Peyer's patch (tissue), 4 donors: ENCODE measurements at regions not wholly inside any gene's neighbourhood (a gene's known extent, or its start where the extent isn't known, plus 50 kb on each side); places are given as distances from the start of the nearest gene placed in this dataset.

Experiments used
- DNase-seq, 3 donors: peaks; one replicate each; pipeline ENCODE4 v3.0.0-alpha.2; 2017 to 2019
- H3K27ac ChIP-seq, 4 donors: fragments of 200-600 bp; sonication (generic); one replicate each; pipeline ENCODE4 v1.5.1; 2016 to 2019
- H3K27me3 ChIP-seq, 2 donors: fragments of 200-600 bp; sonication (generic); one replicate each; pipeline ENCODE4 v1.5.1; 2019
- H3K36me3 ChIP-seq, 3 donors: fragments of 200-600 bp; sonication (generic); one replicate each; pipeline ENCODE4 v1.5.1; 2016 to 2019
- H3K4me1 ChIP-seq, 4 donors: fragments of 200-600 bp; sonication (generic); one replicate each; pipeline ENCODE4 v1.5.1; 2016 to 2019
- H3K4me3 ChIP-seq, 4 donors: fragments of 200-600 bp; sonication (generic); 1 replicate in 3 of 4; 2 replicates in 1 of 4; pipeline ENCODE4 v1.5.1; 2016 to 2019; ENCODE audit warnings: mild to moderate bottlenecking in 1 of 4
- H3K9me3 ChIP-seq, 4 donors: fragments of 200-600 bp; sonication (generic); one replicate each; pipeline ENCODE4 v1.5.1; 2016 to 2019; ENCODE audit warnings: mild to moderate bottlenecking in 1 of 4
- CTCF ChIP-seq, 6 experiments: fragments of 450-650 bp in 4 of 6; fragments of 200-600 bp in 2 of 6; sonication (generic) in 1 of 6; IDR thresholded peaks; one replicate each; pipeline ENCODE4 v1.5.1; 2017 to 2019; ENCODE audit warnings: antibody characterized with exemption in 6 of 6, mild to moderate bottlenecking in 3 of 6, moderate library complexity in 1 of 6
- POLR2A ChIP-seq, 2 donors: fragments of 450-650 bp; IDR thresholded peaks; one replicate each; pipeline ENCODE4 v1.5.1; 2017; ENCODE audit warnings: antibody characterized with exemption in 2 of 2, mild to moderate bottlenecking in 2 of 2, moderate library complexity in 2 of 2

DNA sequence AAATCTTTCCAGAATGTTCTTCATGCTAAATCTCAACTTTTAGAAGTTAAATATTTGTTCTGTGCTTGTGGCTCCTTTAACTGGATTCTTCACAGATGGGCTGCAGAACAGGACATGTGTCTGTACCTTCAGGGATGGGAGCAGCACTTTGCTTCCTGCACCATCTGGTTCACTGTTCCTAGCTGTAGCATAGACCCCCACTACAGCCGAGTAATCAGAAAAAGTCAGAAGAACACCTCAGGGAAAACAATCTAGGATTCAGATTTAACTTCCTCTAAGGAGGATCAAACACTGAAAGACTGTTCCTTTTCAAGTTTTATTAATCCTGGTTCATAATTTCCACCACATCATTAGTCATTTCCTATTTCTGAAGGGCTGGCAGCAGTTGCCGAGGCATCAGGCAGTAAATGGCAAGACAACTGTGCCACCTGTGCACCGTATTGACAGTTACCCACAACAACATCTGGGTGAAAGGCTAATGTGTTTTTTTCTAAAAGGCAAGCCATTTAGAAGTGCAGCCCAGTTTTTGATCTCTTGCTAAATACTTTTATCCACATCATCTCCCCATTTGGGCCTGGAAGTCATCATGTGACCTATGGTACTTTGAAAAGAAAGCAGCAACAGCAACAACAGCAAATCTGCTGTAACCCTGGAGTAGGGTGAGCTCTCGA is 212.8 kb upstream of the BMP4 start:
- H3K36me3 ChIP-seq = no peaks in the 10 kb centered on the region
- no peak overlapping the region for H3K4me3 ChIP-seq
- TF ChIP-seq CTCF (IDR thresholded peaks at IDR 0.05) (no peak), POLR2A (IDR thresholded peaks at IDR 0.05) (no peak)
- no peaks in the 10 kb centered on the region for H3K27me3 ChIP-seq
- H3K9me3 ChIP-seq = no peaks in the 10 kb centered on the region
- DNase-seq = no peak
- no peak overlapping the region for H3K27ac ChIP-seq
- no peaks in the 10 kb centered on the region for H3K4me1 ChIP-seq

DNA sequence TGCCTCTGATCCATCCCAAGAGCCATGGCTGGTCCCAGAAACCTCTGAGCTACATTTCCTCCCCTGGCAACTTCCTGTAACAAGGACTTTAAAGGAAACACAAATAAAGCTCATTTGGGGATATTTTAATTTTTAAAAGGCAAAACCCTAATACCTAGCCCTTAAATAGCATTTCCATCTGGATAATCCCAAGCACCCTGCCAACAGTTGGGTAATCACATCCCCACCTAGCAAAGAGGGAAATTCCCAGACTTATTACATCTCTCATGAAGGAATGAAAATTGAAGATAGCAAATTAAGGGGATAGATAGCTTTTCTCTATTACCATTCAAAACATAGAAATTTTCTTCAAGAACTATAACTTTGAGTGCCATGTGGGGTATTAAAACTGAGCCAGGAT is 213.7 kb upstream of the BMP4 start:
- no peaks in the 10 kb centered on the region for H3K9me3 ChIP-seq
- H3K4me3 ChIP-seq = no peak overlapping the region
- H3K4me1 ChIP-seq = no peaks in the 10 kb centered on the region
- DNase-seq = no peak
- TF ChIP-seq CTCF (IDR thresholded peaks at IDR 0.05) (no peak), POLR2A (IDR thresholded peaks at IDR 0.05) (no peak)
- no peak overlapping the region for H3K27ac ChIP-seq
- H3K36me3 ChIP-seq = no peaks in the 10 kb centered on the region
- no peaks in the 10 kb centered on the region for H3K27me3 ChIP-seq

DNA sequence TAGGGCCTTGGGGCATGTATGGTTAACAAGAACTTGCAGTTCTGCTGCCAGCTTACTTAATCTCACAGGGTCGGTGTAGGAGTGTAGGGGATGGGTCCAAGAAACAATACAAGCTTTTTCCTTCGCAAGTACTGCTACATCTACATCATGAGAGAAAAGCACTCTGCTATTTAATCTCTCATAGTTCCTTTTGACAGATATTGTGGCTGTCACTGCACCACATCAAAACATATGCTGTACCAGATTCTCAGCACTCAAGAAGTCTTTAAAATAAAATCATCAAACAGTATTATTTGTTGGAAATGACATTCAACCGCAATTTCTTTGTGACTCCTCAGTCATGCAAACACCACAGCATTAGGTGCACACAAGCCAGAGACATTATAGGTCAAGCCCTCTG is 215.5 kb upstream of the BMP4 start:
- no peak for TF ChIP-seq CTCF (IDR thresholded peaks at IDR 0.05)
- TF ChIP-seq POLR2A (IDR thresholded peaks at IDR 0.05) = no peak
- Histone ChIP-seq H3K27me3 (no peaks in the 10 kb centered on the region), H3K9me3 (no peaks in the 10 kb centered on the region), H3K4me3 (no peak overlapping the region), H3K36me3 (no peaks in the 10 kb centered on the region), H3K4me1 (no peaks in the 10 kb centered on the region), H3K27ac (no peak overlapping the region)
- no peak for DNase-seq

DNA sequence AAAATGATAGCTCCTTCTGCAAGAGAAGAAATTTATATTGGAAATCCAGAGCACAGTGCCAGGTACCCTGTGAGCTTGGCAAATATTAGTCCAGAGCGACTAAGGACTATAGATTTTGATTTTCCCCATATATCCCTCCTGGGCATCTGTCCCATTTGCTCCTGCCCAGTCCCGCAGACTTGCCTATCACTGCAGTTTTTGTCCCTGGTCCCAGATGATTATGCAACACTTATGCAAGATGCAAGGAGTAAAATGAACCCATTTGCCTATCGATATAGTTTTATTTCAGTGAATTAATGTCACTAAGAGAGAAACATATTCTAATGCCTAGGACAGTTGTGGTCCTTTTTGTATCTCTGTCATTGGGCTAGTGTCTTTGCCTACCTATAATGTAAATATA is 215.9 kb upstream of the BMP4 start:
- Histone ChIP-seq H3K4me1 (peaks cover 0 to under 1% (median 0%) of the 10 kb centered on the region in 4 donors), H3K27ac (no peak overlapping the region), H3K36me3 (no peaks in the 10 kb centered on the region), H3K9me3 (no peaks in the 10 kb centered on the region), H3K4me3 (no peak overlapping the region), H3K27me3 (no peaks in the 10 kb centered on the region)
- no peak for DNase-seq
- TF ChIP-seq CTCF (IDR thresholded peaks at IDR 0.05) (no peak), POLR2A (IDR thresholded peaks at IDR 0.05) (no peak)

DNA sequence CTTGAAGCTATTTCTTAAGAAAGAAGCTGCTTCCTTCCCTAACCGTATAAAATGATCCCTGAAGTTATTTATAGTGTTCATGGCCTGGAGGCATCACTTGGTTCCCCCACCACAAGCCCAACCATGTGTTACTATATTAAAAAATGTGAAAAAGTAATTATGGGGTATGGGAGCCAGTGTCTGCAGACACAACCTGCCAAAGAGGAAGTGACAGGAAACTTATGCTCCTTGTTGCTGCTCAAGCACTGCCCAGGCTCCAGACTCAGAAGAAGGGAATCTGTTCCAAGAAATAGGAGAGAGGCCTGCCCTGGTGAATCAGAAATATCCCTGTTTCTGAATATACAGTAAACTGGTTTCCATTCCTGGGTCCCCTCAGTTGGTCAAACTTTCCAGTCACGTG is 217.2 kb upstream of the BMP4 start:
- Histone ChIP-seq H3K27ac (peak overlapping the region in 1 of 4 donors; percentile 10), H3K36me3 (no peaks in the 10 kb centered on the region), H3K27me3 (no peaks in the 10 kb centered on the region), H3K4me1 (peaks cover 0 to 13% (median 0%) of the 10 kb centered on the region in 4 donors), H3K4me3 (no peak overlapping the region), H3K9me3 (no peaks in the 10 kb centered on the region)
- TF ChIP-seq CTCF (IDR thresholded peaks at IDR 0.05) (no peak), POLR2A (IDR thresholded peaks at IDR 0.05) (no peak)
- no peak for DNase-seq

DNA sequence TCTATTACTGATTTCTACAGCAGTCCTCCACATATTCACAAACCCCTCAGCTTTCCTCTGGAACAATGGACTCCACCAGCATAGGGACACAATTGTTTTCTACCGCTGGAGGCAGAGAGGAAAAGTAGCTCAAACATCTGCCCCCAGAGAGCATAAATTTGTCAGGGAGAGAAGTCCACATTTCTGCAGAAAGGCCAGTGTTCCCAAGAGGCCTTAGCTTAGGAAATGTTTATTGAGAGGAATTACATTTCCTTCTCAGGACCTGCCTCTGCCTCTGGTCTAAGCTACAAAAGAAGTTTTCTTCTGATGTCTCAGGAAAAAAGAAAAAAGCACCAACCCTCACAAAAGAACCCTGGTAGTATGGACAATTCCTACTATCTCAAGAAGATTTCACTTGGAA is 217.8 kb upstream of the BMP4 start:
- Histone ChIP-seq H3K27ac (peak overlapping the region in 1 of 4 donors; percentile 10), H3K36me3 (no peaks in the 10 kb centered on the region), H3K9me3 (no peaks in the 10 kb centered on the region), H3K4me3 (no peak overlapping the region), H3K27me3 (no peaks in the 10 kb centered on the region), H3K4me1 (peaks cover 0 to 15% (median 0%) of the 10 kb centered on the region in 4 donors)
- no peak for TF ChIP-seq CTCF (IDR thresholded peaks at IDR 0.05)
- no peak for TF ChIP-seq POLR2A (IDR thresholded peaks at IDR 0.05)
- no peak for DNase-seq
